ENCODE measurements at regions not wholly inside any gene's neighbourhood (a gene's known extent, or its start where the extent isn't known, plus 50 kb on each side); places are given as distances from the start of the nearest gene placed in this dataset.
"Not testable (repeated sequence)": the region's sequence is repeated elsewhere in the genome, so short reads cannot be mapped to it uniquely, and the experiment has no call there.

DNA sequence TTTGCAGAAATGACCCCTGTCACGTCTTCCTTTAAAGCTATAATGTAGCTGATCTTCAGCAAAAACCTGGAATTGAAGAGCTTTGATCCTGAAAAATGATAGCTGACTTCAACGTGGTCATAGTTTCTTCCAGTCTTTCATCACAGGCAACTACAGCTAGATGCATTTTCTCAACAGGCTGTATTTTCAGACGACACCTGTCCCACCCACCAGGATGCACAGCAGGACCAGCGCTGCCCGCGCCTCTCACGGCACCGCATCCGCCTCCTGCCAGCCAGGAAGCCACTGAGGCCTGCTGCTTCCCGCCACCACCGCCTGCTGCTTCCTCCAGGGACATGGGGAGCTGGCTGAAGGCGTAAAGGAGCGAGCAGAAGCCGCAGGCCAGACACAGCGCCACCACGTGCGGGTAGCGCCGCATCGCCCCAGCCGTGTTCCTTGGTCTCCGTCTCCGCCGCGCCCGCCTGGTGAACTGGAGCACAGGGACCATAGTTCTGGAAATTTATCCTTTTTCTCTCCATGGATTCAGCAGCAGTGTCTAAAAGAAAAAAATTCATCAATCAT, 215.7 kb downstream of the POTED start:
- TF ChIP-seq RAD21 (conservative IDR thresholded peaks at IDR 0.05); TAF1 (IDR thresholded peaks at IDR 0.05; ENCODE audit: low read depth); SMC3 (conservative IDR thresholded peaks at IDR 0.05; ENCODE audit: poor library complexity); EP300 (conservative IDR thresholded peaks at IDR 0.05; ENCODE audit: poor library complexity, severe bottlenecking): not testable (repeated sequence)
- TF ChIP-seq, protein P1, sequence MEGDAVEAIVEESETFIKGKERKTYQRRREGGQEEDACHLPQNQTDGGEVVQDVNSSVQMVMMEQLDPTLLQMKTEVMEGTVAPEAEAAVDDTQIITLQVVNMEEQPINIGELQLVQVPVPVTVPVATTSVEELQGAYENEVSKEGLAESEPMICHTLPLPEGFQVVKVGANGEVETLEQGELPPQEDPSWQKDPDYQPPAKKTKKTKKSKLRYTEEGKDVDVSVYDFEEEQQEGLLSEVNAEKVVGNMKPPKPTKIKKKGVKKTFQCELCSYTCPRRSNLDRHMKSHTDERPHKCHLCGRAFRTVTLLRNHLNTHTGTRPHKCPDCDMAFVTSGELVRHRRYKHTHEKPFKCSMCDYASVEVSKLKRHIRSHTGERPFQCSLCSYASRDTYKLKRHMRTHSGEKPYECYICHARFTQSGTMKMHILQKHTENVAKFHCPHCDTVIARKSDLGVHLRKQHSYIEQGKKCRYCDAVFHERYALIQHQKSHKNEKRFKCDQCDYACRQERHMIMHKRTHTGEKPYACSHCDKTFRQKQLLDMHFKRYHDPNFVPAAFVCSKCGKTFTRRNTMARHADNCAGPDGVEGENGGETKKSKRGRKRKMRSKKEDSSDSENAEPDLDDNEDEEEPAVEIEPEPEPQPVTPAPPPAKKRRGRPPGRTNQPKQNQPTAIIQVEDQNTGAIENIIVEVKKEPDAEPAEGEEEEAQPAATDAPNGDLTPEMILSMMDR (IDR thresholded peaks at IDR 0.05; ENCODE audit: poor library complexity, severe bottlenecking), result not testable (repeated sequence)

Measured in neural cell (in vitro differentiated cells).